Loucy (cell line): ENCODE measurements at regions not wholly inside any gene's neighbourhood (a gene's known extent, or its start where the extent isn't known, plus 50 kb on each side); places are given as distances from the start of the nearest gene placed in this dataset.

ENCODE experiments used
- EZH2phosphoT487 ChIP-seq: fragments of 200-600 bp; IDR thresholded peaks from 2 replicates; pipeline ENCODE4 v1.6.1; 2018; ENCODE audit warnings: antibody characterized with exemption, mild to moderate bottlenecking, moderate library complexity, borderline replicate concordance
- TF ChIP-seq, protein P1 (sequence below): fragments of 200-600 bp; sonication (generic); conservative IDR thresholded peaks from 2 replicates; pipeline ENCODE4 v1.5.1; 2014; ENCODE audit warnings: mild to moderate bottlenecking, antibody characterized with exemption, low read length

DNA sequence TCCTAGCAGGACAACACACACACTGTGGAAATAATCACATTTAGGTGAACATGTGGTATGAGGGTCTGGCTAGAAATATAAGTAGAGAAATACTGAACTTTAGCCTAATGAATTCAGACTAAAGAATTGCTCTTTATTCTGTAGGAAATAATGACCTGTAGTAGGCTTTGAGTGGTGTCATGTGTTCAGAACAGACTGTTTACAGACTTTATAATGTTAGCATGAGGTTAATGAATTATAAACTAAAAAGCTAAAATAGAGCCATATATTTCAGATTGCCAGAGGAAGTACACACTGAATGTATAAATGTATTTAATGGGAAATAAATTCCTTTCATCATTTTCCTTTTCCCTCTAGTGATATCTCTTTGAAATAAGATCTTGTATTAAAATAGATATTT is 669.5 kb upstream of the EPHA7 start:
- TF ChIP-seq, protein P1, sequence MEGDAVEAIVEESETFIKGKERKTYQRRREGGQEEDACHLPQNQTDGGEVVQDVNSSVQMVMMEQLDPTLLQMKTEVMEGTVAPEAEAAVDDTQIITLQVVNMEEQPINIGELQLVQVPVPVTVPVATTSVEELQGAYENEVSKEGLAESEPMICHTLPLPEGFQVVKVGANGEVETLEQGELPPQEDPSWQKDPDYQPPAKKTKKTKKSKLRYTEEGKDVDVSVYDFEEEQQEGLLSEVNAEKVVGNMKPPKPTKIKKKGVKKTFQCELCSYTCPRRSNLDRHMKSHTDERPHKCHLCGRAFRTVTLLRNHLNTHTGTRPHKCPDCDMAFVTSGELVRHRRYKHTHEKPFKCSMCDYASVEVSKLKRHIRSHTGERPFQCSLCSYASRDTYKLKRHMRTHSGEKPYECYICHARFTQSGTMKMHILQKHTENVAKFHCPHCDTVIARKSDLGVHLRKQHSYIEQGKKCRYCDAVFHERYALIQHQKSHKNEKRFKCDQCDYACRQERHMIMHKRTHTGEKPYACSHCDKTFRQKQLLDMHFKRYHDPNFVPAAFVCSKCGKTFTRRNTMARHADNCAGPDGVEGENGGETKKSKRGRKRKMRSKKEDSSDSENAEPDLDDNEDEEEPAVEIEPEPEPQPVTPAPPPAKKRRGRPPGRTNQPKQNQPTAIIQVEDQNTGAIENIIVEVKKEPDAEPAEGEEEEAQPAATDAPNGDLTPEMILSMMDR: no peak
- no peak for TF ChIP-seq EZH2phosphoT487
